ENCODE measurements at regions not wholly inside any gene's neighbourhood (a gene's known extent, or its start where the extent isn't known, plus 50 kb on each side); places are given as distances from the start of the nearest gene placed in this dataset.
"Not testable (repeated sequence)": the region's sequence is repeated elsewhere in the genome, so short reads cannot be mapped to it uniquely, and the experiment has no call there.

DNA sequence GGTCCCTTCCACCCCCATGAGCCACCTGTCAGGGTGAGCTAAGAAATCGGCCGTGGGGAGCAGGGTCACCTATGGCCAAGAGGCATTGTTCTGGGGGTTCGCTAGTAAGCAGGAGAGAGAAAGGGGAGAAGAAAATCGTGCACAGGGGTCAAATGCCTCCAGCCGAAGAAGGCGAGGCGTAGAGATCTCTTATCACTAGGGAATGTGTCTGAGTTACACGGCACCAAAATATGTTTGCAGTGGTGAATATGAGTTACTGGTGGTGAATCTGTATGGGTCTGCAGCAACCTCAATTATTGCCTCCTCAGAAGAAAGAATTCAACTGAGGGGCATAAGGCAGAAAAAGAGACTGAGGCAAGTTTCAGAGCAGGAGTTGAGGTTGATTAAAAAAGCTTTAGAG lies 54.2 kb upstream of the RABGAP1L start:
- DNase-seq (ENCODE audit: low read depth): no peak

DNA sequence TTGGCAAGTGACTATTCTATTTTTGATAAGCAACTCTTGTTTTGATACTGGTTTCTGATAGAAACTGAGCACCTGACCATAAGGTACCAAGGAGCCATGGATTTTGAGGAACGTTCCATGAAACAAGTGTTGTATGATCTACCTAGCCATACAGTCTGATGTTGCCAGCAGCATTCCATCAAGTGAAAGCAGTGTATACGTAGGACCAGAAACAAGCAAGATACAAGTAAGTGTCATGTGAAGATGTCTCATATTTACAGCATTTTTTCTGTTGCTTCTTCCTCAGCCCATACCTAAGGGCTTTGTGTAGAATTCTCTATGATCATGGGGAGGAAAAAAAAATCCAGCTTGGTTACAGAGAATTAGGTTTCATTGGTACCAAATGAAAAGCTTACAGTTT lies 55.6 kb upstream of the RABGAP1L start:
- DNase-seq (ENCODE audit: low read depth): no peak

GRCh38 chr1:174101976-174102375 lies 57.3 kb upstream of the RABGAP1L start:
- not testable (repeated sequence) for DNase-seq (ENCODE audit: low read depth)

GRCh38 chr1:174097426-174097825 lies 61.9 kb upstream of the RABGAP1L start:
- DNase-seq (ENCODE audit: low read depth): no peak

GRCh38 chr1:174093789-174094188 lies 65.5 kb upstream of the RABGAP1L start:
- not testable (repeated sequence) for DNase-seq (ENCODE audit: low read depth)

DNA sequence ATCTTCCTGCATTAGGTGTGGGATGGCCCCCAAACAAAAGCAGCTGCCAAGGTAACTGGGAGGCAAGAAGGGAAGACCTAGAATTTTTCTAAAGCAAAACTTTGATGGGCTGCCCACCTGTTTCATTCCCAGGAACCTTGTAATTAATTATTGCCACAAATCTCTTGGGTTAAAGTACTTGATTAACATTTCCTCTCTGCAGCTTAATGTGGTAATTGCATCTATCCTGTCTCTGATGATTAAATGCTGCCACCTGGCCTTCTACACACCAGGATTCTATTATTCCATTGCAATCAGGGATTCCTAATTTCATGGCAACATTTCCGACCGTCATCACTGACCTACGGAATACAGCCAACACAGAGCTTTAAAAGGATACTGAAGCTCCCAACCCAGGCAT lies 68.3 kb upstream of the RC3H1 start:
- no peak for DNase-seq (ENCODE audit: low read depth)

DNA sequence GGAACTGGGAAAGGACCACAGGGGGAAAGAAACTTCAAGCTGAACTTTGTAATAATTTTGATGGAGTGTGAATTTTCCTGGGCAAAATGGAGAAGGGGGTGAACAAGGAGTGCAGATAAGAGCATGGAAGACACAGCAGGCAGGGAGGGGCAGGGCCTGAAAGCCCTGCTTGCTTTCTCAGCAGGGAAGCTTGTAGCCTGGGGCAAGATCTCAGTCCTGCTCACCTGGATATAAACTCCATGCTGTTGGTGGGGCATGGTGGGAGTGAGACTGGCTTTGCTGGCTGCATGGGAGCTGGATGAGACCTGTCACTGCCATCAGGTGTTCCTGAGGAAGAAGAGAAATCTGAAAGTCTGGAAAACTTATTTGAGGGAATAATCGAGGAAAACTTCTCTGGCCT lies 58.7 kb upstream of the RC3H1 start:
- DNase-seq (ENCODE audit: low read depth): no peak

- DNase-seq (ENCODE audit: low read depth): no peak
These were observed 57.6 kb upstream of the RC3H1 start for GRCh38 chr1:174079796-174080195.

GRCh38 chr1:174078916-174079315 lies 56.8 kb upstream of the RC3H1 start:
- DNase-seq (ENCODE audit: low read depth): not testable (repeated sequence)

DNA sequence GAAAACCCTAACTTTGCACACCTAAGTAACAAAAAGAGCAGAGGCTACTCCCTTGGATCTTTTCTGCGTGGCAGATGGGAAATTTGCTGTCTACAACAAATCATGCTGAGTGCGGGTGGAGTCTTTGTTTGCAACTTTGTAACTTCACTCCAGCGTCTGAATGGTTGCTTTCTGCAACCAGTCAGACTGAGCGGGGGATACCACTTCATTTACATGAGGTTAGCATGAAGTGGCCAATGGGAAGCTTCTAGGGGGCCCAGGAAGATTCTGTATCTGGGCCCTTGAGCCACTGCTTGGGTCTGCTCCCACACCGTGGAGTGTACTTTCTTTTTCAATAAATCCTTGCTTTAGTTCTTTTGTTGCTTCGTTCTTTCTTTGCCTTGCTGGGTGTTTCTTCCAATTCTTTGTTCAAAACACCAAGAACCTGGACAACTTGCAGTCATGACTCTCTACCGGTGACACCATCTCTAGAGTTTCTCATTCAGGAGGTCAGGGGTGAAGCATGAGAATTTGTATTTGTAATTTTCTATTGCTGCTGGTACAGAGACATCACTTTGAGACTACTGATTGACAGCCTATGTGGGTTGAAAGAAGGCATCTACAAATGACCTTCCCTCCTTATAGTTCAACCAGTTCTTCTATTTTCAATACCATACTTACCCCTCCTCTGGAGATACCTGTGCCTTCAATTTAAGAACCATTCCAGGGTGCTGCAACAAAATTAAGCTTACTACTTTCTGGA lies 55.8 kb upstream of the RC3H1 start:
- no peak for DNase-seq (ENCODE audit: low read depth)

DNA sequence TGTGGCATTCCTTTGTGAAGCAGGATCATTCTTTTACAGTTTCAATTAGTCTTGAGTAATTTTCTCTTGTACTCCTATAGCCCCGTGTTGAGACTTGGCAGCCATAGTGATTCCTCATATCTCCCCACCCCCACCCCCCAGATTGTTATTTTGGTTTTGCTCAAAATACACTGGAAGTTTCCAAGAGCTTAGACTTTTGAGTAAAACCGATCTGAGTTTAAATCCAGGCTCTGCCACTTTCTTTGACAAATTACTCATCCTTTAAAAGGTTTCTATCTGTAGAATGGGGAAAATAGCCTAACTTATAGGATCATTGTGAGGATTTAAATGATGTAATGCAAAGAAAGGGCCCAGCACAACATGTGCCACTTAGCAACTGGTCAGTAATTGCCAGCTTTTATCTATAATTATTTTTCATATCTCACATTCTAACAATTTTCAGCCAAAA lies 53.1 kb upstream of the RC3H1 start:
- DNase-seq (ENCODE audit: low read depth): no peak

- peak; percentile 5 for DNase-seq (ENCODE audit: low read depth)
These were observed 52.6 kb upstream of the RC3H1 start for GRCh38 chr1:174074757-174075156.

- no peak for DNase-seq (ENCODE audit: low read depth)
These were observed 50.4 kb upstream of the RC3H1 start for GRCh38 chr1:174072581-174072980.
